GM12875 (cell line): ENCODE measurements at regions not wholly inside any gene's neighbourhood (a gene's known extent, or its start where the extent isn't known, plus 50 kb on each side); places are given as distances from the start of the nearest gene placed in this dataset.

Experiments used
- H3K4me3 ChIP-seq: one replicate; pipeline ENCODE4 v1.5.1; 2011; ENCODE audit warnings: low read depth, low read length, control low read depth
- TF ChIP-seq, protein P1 (sequence below): IDR thresholded peaks from 2 replicates; pipeline ENCODE4 v1.5.1; 2011; ENCODE audit warnings: low read depth, mild to moderate bottlenecking, control low read depth, inconsistent platforms, low read length, moderate library complexity, borderline replicate concordance; ENCODE audit not compliant: insufficient read depth

DNA sequence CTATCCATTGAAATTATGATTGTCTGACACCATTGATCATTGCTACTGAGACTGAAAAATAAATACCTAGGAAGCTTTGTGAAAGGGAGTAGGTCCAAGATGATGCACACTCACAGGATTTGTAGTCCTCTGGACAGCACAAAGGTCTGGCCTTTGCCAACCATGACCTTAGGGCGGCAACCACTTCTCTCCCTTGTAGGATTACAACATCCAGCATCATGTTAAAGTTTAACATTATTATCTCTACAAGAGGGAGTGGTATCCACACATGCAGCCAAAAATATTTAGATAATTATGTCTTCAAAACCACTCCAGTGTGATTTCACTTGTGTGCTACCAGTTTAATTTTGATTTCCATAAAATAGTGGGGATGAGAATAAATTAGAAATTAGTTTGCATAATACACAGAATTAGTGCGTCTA is 51.1 kb upstream of the NHSL1 start:
- TF ChIP-seq, protein P1, sequence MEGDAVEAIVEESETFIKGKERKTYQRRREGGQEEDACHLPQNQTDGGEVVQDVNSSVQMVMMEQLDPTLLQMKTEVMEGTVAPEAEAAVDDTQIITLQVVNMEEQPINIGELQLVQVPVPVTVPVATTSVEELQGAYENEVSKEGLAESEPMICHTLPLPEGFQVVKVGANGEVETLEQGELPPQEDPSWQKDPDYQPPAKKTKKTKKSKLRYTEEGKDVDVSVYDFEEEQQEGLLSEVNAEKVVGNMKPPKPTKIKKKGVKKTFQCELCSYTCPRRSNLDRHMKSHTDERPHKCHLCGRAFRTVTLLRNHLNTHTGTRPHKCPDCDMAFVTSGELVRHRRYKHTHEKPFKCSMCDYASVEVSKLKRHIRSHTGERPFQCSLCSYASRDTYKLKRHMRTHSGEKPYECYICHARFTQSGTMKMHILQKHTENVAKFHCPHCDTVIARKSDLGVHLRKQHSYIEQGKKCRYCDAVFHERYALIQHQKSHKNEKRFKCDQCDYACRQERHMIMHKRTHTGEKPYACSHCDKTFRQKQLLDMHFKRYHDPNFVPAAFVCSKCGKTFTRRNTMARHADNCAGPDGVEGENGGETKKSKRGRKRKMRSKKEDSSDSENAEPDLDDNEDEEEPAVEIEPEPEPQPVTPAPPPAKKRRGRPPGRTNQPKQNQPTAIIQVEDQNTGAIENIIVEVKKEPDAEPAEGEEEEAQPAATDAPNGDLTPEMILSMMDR = no peak
- no peak overlapping the region for H3K4me3 ChIP-seq

DNA sequence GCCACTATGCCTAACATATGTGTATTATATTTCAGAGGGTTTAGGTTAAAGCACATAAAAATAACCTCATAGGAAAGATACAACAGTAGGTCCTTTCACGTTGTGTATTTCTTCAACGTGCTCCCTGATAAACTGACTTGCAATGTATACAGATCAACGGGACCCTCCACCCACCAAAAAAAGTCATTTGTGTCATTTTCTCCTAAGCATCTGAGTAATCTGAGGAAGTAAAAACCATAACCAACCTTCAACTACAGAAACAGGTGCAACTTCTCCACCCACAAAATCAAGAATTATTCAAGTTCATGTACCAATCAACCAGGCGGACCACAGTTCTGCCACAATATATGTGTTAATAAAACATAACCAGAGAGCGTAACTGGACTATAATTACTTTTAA is 54.9 kb upstream of the NHSL1 start:
- H3K4me3 ChIP-seq = no peak overlapping the region
- TF ChIP-seq, protein P1 = no peak

- no peak overlapping the region for H3K4me3 ChIP-seq
- TF ChIP-seq, protein P1 = no peak
These were observed 56.2 kb upstream of the NHSL1 start for GRCh38 chr6:138555421-138555988.

DNA sequence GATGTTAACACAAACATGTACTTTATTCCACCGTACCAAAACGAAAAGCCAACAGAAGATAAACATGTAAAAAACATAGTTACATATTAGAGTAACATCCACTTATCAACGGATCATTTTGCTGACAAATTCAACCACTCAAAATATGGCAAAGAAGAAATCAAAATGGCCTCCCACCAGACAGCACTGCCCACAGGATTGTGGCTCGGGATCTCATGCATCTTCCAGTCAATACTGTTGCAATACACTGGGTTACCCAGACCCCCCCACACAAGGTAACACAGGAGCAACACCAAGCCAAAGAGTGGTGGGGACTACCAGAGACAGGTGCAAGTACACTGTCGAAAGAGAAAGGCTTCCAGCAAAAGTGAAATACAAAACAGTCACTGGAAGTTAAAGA is 57.9 kb upstream of the NHSL1 start:
- no peak overlapping the region for H3K4me3 ChIP-seq
- TF ChIP-seq, protein P1 = no peak

DNA sequence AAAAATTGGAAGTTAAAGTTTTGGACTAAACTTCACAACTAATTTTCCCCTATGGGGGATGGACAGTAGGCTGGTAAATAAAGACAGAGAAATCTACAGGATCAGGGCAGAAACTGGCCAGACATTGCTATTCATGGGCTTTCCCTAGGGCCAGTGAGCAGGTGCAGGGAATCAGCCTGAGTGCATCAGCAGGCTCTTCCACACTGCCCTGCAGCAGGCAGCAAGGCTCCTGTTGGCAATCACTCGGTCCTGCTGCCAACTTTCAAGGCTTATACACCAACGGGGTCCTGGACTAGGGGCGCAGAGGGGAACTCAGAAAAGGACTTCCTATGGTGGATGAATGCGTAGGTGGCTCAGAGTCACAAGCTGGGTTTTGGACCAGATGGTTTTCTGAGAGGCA is 59.8 kb upstream of the NHSL1 start:
- TF ChIP-seq, protein P1 = no peak
- no peak overlapping the region for H3K4me3 ChIP-seq

DNA sequence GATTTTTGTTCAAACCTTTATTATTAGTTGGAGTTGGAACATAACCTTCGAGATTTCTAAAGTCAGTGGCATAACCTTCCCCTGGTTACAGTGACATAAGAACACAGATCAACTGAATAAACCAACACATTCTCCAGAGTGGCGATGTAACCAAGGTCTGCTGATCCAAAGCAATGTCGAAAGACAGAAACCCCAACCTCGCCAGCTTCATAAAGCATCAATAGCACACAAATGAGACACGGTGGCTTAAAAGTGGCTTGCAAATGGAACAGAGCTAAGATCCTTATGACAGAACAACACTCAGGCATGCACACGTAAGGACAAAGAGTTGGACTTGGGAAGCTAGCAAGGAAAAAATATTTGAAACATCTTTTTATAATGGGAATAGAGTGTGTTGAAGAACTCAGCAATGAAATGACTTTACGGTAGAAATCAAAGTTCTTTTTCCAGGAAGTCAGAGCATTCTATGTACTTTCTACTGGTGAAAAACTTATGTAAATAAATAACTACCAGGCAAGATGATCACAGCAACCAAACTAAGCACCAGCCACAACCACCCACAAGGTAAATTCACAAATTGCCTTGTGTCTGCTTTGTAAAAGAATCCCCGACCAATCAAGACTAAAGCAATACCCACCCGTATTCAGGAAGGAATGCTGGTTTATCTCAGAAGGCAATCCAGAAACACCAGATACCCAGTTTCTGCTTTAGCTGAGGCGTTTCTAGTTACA is 61.0 kb upstream of the NHSL1 start:
- TF ChIP-seq, protein P1 = no peak
- H3K4me3 ChIP-seq = no peak overlapping the region

GRCh38 chr6:138562691-138563090 is 63.4 kb upstream of the NHSL1 start:
- H3K4me3 ChIP-seq = no peak overlapping the region
- TF ChIP-seq, protein P1 = no peak
